SK-N-SH (cell line): ENCODE measurements at regions not wholly inside any gene's neighbourhood (a gene's known extent, or its start where the extent isn't known, plus 50 kb on each side); places are given as distances from the start of the nearest gene placed in this dataset.

Experiments used
- CTCF ChIA-PET: fragments of 300-600, 350-600 bp; formaldehyde crosslinking; extraction: SDS; loops from one replicate; lab custom pipeline; 2021; lab: Yijun Ruan, JAX
- POLR2A ChIA-PET: fragments of 350-600 bp; sonication (Branson Sonifier 250); formaldehyde crosslinking; extraction: SDS; loops from one replicate; lab custom pipeline; 2020; ENCODE audit warnings: antibody characterized with exemption, inconsistent platforms; lab: Yijun Ruan, JAX
- DNase-seq: peaks from one replicate; pipeline ENCODE4 v3.0.0; 2012
- H2AFZ ChIP-seq: fragments of 200-600 bp; sonication (generic); 2 replicates; pipeline ENCODE4 v1.8.1; 2016; ENCODE audit warnings: antibody characterized with exemption, mild to moderate bottlenecking, low read depth
- H3F3A ChIP-seq: fragments of 200-600 bp; sonication (generic); replicated peaks from 2 replicates; pipeline ENCODE3; 2016; ENCODE audit warnings: antibody characterized with exemption, mild to moderate bottlenecking; ENCODE audit not compliant: insufficient read depth
- H3K27ac ChIP-seq, 2 experiments: fragments of 200-500 bp in 1 of 2; fragments of 200-600 bp in 1 of 2; sonication (Bioruptor generic) in 1 of 2; sonication (generic), shearing (Covaris generic) in 1 of 2; 2 replicates each; pipeline versions ENCODE4 v1.5.1 to v1.6.1; 2014 to 2016; ENCODE audit warnings: low read depth in 2 of 2, inconsistent platforms in 1 of 2, low read length in 1 of 2, mild to moderate bottlenecking in 1 of 2, mixed read lengths in 1 of 2
- H3K27me3 ChIP-seq: fragments of 200-600 bp; sonication (generic), shearing (Covaris generic); 2 replicates; pipeline ENCODE4 v1.6.1; 2016; ENCODE audit warnings: mixed run types; ENCODE audit not compliant: insufficient read depth
- H3K36me3 ChIP-seq, 2 experiments: fragments of 200-500 bp in 1 of 2; fragments of 200-600 bp in 1 of 2; sonication (Bioruptor generic) in 1 of 2; sonication (generic) in 1 of 2; replicated peaks in 1 of 2; 2 replicates each; pipeline versions ENCODE3 to v1.5.1; 2014 to 2016; ENCODE audit warnings: low read length in 1 of 2, mild to moderate bottlenecking in 1 of 2; ENCODE audit not compliant: insufficient read depth in 2 of 2, control insufficient read depth in 1 of 2
- H3K4me1 ChIP-seq, 2 experiments: fragments of 200-500 bp in 1 of 2; fragments of 200-600 bp in 1 of 2; sonication (Bioruptor generic) in 1 of 2; sonication (generic), shearing (Covaris generic) in 1 of 2; 2 replicates each; pipeline versions ENCODE4 v1.5.1 to v1.6.1; 2014 to 2016; ENCODE audit warnings: low read depth in 1 of 2, low read length in 1 of 2, mixed run types in 1 of 2; ENCODE audit not compliant: insufficient read depth in 2 of 2, control insufficient read depth in 1 of 2
- H3K4me2 ChIP-seq: fragments of 200-600 bp; sonication (generic), shearing (Covaris generic); 2 replicates; pipeline ENCODE4 v1.6.1; 2017; ENCODE audit warnings: mixed run types
- H3K4me3 ChIP-seq, 2 experiments: fragments of 200-500 bp in 1 of 2; fragments of 200-600 bp in 1 of 2; sonication (Bioruptor generic) in 1 of 2; sonication (generic), shearing (Covaris generic) in 1 of 2; 2 replicates each; pipeline versions ENCODE4 v1.5.1 to v1.8.1; 2014 to 2016; ENCODE audit warnings: low read depth in 2 of 2, inconsistent platforms in 1 of 2, low read length in 1 of 2, mild to moderate bottlenecking in 1 of 2, mixed read lengths in 1 of 2, moderate library complexity in 1 of 2
- H3K79me2 ChIP-seq: fragments of 200-600 bp; sonication (generic); 2 replicates; pipeline ENCODE4 v1.8.1; 2017; ENCODE audit warnings: mild to moderate bottlenecking; ENCODE audit not compliant: insufficient read depth
- H3K9ac ChIP-seq: fragments of 200-600 bp; sonication (generic); 2 replicates; pipeline ENCODE4 v1.6.1; 2017; ENCODE audit warnings: mixed run types
- H3K9me2 ChIP-seq: fragments of 200-600 bp; sonication (generic); 2 replicates; pipeline ENCODE4 v1.6.1; 2017; ENCODE audit warnings: mixed run types
- H3K9me3 ChIP-seq: fragments of 200-600 bp; sonication (generic); 2 replicates; pipeline ENCODE4 v1.6.1; 2017; ENCODE audit warnings: mixed run types, mild to moderate bottlenecking, moderate library complexity
- H4K20me1 ChIP-seq: fragments of 200-600 bp; sonication (generic); 2 replicates; pipeline ENCODE4 v1.6.1; 2017; ENCODE audit warnings: mild to moderate bottlenecking, mixed run types; ENCODE audit not compliant: insufficient read depth
- CHD2 ChIP-seq: fragments of 150-350 bp; IDR thresholded peaks from 2 replicates; pipeline ENCODE4 v1.6.1; 2018; ENCODE audit warnings: low read length; ENCODE audit not compliant: partially characterized antibody
- EZH2phosphoT487 ChIP-seq: fragments of 200-600 bp; sonication (generic); IDR thresholded peaks from 2 replicates; pipeline ENCODE4 v1.6.1; 2017; ENCODE audit warnings: low read depth, mixed run types, mild to moderate bottlenecking, antibody characterized with exemption, moderate library complexity, borderline replicate concordance
- FOSL2 ChIP-seq: IDR thresholded peaks from 2 replicates; pipeline ENCODE4 v1.4.0; 2012; ENCODE audit warnings: low read depth, mild to moderate bottlenecking, moderate library complexity, borderline replicate concordance
- FOXJ3 ChIP-seq: sonication (generic); formaldehyde crosslinking; IDR thresholded peaks from 2 replicates; pipeline ENCODE4 v1.5.1; 2020; ENCODE audit warnings: mild to moderate bottlenecking, missing genetic modification reagents
- GABPA ChIP-seq: IDR thresholded peaks from 2 replicates; pipeline ENCODE4 v1.4.0; 2012; ENCODE audit warnings: low read depth, mild to moderate bottlenecking
- GATA2 ChIP-seq: sonication (generic); formaldehyde crosslinking; IDR thresholded peaks from 2 replicates; pipeline ENCODE4 v1.5.0; 2020; ENCODE audit warnings: mild to moderate bottlenecking, missing genetic modification reagents
- JUND ChIP-seq: IDR thresholded peaks from 2 replicates; pipeline ENCODE4 v1.4.0; 2012
- MEF2A ChIP-seq: IDR thresholded peaks from 2 replicates; pipeline ENCODE4 v1.4.0; 2012; ENCODE audit warnings: low read depth, borderline replicate concordance
- MXI1 ChIP-seq: IDR thresholded peaks from 2 replicates; pipeline ENCODE4 v1.6.1; 2012; ENCODE audit warnings: mild to moderate bottlenecking, low read depth, low read length, improper control_type of control experiment
- NFIC ChIP-seq: IDR thresholded peaks from 2 replicates; pipeline ENCODE4 v1.4.0; 2012; ENCODE audit warnings: borderline replicate concordance
- NRF1 ChIP-seq: IDR thresholded peaks from 2 replicates; pipeline ENCODE4 v1.6.1; 2012; ENCODE audit warnings: low read depth, mild to moderate bottlenecking, low read length
- POLR2AphosphoS5 ChIP-seq: IDR thresholded peaks from 2 replicates; pipeline ENCODE4 v1.6.1; 2012; ENCODE audit warnings: low read depth, low read length
- RCOR1 ChIP-seq: fragments of 150-350 bp; IDR thresholded peaks from 2 replicates; pipeline ENCODE4 v1.6.1; 2017; ENCODE audit warnings: antibody characterized with exemption, low read length
- RFX5 ChIP-seq: IDR thresholded peaks from 2 replicates; pipeline ENCODE4 v1.6.1; 2012; ENCODE audit warnings: mild to moderate bottlenecking, improper control_type of control experiment, low read length
- TCF12 ChIP-seq: IDR thresholded peaks from 2 replicates; pipeline ENCODE4 v1.4.0; 2012
- TEAD4 ChIP-seq: IDR thresholded peaks from 2 replicates; pipeline ENCODE4 v1.4.0; 2012; ENCODE audit warnings: mild to moderate bottlenecking, borderline replicate concordance; ENCODE audit not compliant: insufficient read depth
- YY1 ChIP-seq: IDR thresholded peaks from 2 replicates; pipeline ENCODE4 v1.4.0; 2012; ENCODE audit warnings: low read depth, mild to moderate bottlenecking
- WGBS: methylation state at CpG from one replicate; pipeline ENCODE4 v1.1.6; 2017; ENCODE audit warnings: low lambda C conversion rate; 5-methylcytosine and 5-hydroxymethylcytosine counted together
- TF ChIP-seq, protein P1 (sequence below): fragments of 150-350 bp; IDR thresholded peaks from 2 replicates; pipeline ENCODE4 v1.6.1; 2017; ENCODE audit warnings: antibody characterized with exemption, low read length, low read depth, borderline replicate concordance
- TF ChIP-seq, protein P2 (sequence below): IDR thresholded peaks from 2 replicates; pipeline ENCODE4 v1.6.1; 2012; ENCODE audit warnings: mild to moderate bottlenecking, low read depth, low read length, moderate library complexity

DNA sequence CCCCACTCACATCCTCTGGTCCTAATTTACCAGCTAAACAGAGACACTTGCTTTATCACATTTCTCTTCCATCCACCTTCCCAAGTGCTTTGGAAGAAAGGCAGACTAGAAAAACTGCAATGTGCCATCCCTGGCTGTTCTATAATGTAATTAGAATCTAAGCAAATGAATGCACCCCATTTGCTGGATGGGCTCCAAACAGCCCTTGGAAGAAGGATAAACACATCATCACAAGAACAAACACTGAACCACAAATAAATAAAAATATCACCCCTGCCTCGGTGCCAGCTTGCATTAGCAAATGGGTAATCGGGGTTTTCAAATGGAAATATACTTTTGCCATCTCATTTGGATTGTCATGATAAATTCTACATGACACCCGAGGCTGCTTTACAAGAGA is 296.6 kb upstream of the ISX start:
- Histone ChIP-seq H3K27ac (no peak overlapping the region), H3F3A (no peaks in the 10 kb centered on the region), H3K36me3 (no peaks in the 10 kb centered on the region), H3K4me2 (no peak overlapping the region), H3K27me3 (no peaks in the 10 kb centered on the region), H2AFZ (no peak overlapping the region), H3K9me3 (no peaks in the 10 kb centered on the region), H3K4me3 (no peak overlapping the region), H3K4me1 (no peaks in the 10 kb centered on the region), H3K79me2 (no peaks in the 10 kb centered on the region), H3K9me2 (no peaks in the 10 kb centered on the region), H3K9ac (no peak overlapping the region), H4K20me1 (no peaks in the 10 kb centered on the region)
- ChIA-PET POLR2A (no interaction called here), CTCF (no interaction called here)
- 0% methylated on average over 3 of the region's 3 CpGs for WGBS
- no peak for DNase-seq
- TF ChIP-seq YY1: no peak
- no peak for TF ChIP-seq TEAD4
- TF ChIP-seq, protein P1, sequence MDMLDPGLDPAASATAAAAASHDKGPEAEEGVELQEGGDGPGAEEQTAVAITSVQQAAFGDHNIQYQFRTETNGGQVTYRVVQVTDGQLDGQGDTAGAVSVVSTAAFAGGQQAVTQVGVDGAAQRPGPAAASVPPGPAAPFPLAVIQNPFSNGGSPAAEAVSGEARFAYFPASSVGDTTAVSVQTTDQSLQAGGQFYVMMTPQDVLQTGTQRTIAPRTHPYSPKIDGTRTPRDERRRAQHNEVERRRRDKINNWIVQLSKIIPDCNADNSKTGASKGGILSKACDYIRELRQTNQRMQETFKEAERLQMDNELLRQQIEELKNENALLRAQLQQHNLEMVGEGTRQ: no peak
- no peak for TF ChIP-seq CHD2
- no peak for TF ChIP-seq NRF1
- no peak for TF ChIP-seq GABPA
- no peak for TF ChIP-seq MEF2A
- TF ChIP-seq EZH2phosphoT487: no peak
- TF ChIP-seq FOXJ3: no peak
- no peak for TF ChIP-seq RCOR1
- TF ChIP-seq FOSL2: no peak
- TF ChIP-seq POLR2AphosphoS5: no peak
- TF ChIP-seq MXI1: no peak
- TF ChIP-seq, protein P2, sequence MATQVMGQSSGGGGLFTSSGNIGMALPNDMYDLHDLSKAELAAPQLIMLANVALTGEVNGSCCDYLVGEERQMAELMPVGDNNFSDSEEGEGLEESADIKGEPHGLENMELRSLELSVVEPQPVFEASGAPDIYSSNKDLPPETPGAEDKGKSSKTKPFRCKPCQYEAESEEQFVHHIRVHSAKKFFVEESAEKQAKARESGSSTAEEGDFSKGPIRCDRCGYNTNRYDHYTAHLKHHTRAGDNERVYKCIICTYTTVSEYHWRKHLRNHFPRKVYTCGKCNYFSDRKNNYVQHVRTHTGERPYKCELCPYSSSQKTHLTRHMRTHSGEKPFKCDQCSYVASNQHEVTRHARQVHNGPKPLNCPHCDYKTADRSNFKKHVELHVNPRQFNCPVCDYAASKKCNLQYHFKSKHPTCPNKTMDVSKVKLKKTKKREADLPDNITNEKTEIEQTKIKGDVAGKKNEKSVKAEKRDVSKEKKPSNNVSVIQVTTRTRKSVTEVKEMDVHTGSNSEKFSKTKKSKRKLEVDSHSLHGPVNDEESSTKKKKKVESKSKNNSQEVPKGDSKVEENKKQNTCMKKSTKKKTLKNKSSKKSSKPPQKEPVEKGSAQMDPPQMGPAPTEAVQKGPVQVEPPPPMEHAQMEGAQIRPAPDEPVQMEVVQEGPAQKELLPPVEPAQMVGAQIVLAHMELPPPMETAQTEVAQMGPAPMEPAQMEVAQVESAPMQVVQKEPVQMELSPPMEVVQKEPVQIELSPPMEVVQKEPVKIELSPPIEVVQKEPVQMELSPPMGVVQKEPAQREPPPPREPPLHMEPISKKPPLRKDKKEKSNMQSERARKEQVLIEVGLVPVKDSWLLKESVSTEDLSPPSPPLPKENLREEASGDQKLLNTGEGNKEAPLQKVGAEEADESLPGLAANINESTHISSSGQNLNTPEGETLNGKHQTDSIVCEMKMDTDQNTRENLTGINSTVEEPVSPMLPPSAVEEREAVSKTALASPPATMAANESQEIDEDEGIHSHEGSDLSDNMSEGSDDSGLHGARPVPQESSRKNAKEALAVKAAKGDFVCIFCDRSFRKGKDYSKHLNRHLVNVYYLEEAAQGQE: no peak
- TF ChIP-seq GATA2: no peak
- TF ChIP-seq JUND: no peak
- no peak for TF ChIP-seq NFIC
- TF ChIP-seq RFX5: no peak
- no peak for TF ChIP-seq TCF12
